Uterus (tissue), 2 donors: ENCODE measurements at regions not wholly inside any gene's neighbourhood (a gene's known extent, or its start where the extent isn't known, plus 50 kb on each side); places are given as distances from the start of the nearest gene placed in this dataset.

Experiments used
- CTCF ChIP-seq, 4 experiments: fragments of 200-600 bp in 2 of 4; fragments of 450-650 bp in 2 of 4; sonication (generic) in 2 of 4; IDR thresholded peaks; one replicate each; pipeline ENCODE4 v1.5.1; 2016 to 2019; ENCODE audit warnings: antibody characterized with exemption in 4 of 4, mild to moderate bottlenecking in 2 of 4, moderate library complexity in 1 of 4
- POLR2A ChIP-seq, 2 donors: fragments of 450-650 bp; IDR thresholded peaks; one replicate each; pipeline ENCODE4 v1.6.1; 2016; ENCODE audit warnings: antibody characterized with exemption in 2 of 2, mild to moderate bottlenecking in 1 of 2, moderate library complexity in 1 of 2

GRCh38 chr6:44626616-44627015 lies 239.1 kb downstream of the CDC5L start:
- TF ChIP-seq POLR2A (IDR thresholded peaks at IDR 0.05) (no peak), CTCF (IDR thresholded peaks at IDR 0.05) (no peak)
